ENCODE measurements at regions not wholly inside any gene's neighbourhood (a gene's known extent, or its start where the extent isn't known, plus 50 kb on each side); places are given as distances from the start of the nearest gene placed in this dataset.

- TF ChIP-seq POLR2A (IDR thresholded peaks at IDR 0.05): no peak
- no peak for TF ChIP-seq CTCF (IDR thresholded peaks at IDR 0.05)
Observed at GRCh38 chr6:71766796-71767195, 119.6 kb upstream of the RIMS1 start.

Measured in breast epithelium (tissue), 3 donors.